ENCODE measurements at regions not wholly inside any gene's neighbourhood (a gene's known extent, or its start where the extent isn't known, plus 50 kb on each side); places are given as distances from the start of the nearest gene placed in this dataset.

- H3K4me3 ChIP-seq, result no peak overlapping the region
- TF ChIP-seq, protein P1, sequence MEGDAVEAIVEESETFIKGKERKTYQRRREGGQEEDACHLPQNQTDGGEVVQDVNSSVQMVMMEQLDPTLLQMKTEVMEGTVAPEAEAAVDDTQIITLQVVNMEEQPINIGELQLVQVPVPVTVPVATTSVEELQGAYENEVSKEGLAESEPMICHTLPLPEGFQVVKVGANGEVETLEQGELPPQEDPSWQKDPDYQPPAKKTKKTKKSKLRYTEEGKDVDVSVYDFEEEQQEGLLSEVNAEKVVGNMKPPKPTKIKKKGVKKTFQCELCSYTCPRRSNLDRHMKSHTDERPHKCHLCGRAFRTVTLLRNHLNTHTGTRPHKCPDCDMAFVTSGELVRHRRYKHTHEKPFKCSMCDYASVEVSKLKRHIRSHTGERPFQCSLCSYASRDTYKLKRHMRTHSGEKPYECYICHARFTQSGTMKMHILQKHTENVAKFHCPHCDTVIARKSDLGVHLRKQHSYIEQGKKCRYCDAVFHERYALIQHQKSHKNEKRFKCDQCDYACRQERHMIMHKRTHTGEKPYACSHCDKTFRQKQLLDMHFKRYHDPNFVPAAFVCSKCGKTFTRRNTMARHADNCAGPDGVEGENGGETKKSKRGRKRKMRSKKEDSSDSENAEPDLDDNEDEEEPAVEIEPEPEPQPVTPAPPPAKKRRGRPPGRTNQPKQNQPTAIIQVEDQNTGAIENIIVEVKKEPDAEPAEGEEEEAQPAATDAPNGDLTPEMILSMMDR (IDR thresholded peaks at IDR 0.05), result no peak
- H3K4me1 ChIP-seq, result no peaks in the 10 kb centered on the region
- H3K27me3 ChIP-seq, result no peaks in the 10 kb centered on the region
- H3K36me3 ChIP-seq, result no peaks in the 10 kb centered on the region
- no peaks in the 10 kb centered on the region for H3K9me3 ChIP-seq
- no peak for DNase-seq (ENCODE audit: low spot score in 2 of 2)
- H3K27ac ChIP-seq, result no peak overlapping the region
- intact Hi-C loops (cut with DNase I), result no loop called here
These were observed 105.6 kb upstream of the CDH10 start for GRCh38 chr5:24750355-24750754.

DNA sequence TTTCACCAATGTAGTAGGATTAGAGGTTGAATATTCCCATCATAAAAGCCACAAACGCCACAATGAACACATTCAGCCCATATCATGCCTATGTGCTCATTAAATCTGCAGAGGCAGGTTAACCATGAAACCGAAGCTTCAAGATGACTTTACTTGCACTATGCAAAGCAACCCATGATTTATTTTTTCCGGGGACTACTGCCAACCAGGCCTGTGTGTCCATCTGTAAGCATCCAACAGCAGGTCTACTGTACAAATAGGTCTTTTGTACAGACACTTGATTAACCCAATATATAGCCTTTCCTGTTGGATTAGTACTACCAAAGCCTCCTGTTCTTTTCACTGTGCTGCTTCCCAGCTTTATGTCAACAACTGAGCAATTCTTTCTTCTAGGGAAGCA is 104.9 kb upstream of the CDH10 start:
- Histone ChIP-seq H3K4me3 (no peak overlapping the region), H3K27ac (no peak overlapping the region), H3K4me1 (no peaks in the 10 kb centered on the region), H3K27me3 (no peaks in the 10 kb centered on the region), H3K36me3 (no peaks in the 10 kb centered on the region), H3K9me3 (no peaks in the 10 kb centered on the region)
- TF ChIP-seq, protein P1 (IDR thresholded peaks at IDR 0.05), result no peak
- intact Hi-C loops (cut with DNase I), result no loop called here
- DNase-seq (ENCODE audit: low spot score in 2 of 2), result no peak

DNA sequence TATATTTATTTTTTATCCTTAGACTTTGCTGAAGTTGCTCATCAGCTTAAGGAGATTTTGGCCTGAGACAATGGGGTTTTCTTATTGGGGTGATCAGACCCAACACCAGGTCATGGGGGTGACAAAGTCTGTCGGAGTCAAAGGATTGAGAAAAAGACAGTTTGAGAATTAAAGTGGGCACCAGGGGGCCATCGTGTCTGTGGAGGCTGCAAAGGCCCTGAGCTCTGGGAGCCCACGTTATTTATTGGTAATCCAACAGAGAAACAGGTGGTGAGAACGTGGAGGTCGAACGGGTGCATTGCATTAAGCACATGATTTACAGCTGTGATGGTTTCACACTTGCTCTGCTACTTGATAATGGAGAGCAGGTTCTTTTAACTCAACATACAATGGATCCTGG is 102.5 kb upstream of the CDH10 start:
- Histone ChIP-seq H3K4me3 (no peak overlapping the region), H3K27me3 (no peaks in the 10 kb centered on the region), H3K9me3 (no peaks in the 10 kb centered on the region), H3K4me1 (no peaks in the 10 kb centered on the region), H3K36me3 (no peaks in the 10 kb centered on the region), H3K27ac (no peak overlapping the region)
- no peak for DNase-seq (ENCODE audit: low spot score in 2 of 2)
- intact Hi-C loops (cut with DNase I), result no loop called here
- TF ChIP-seq, protein P1 (IDR thresholded peaks at IDR 0.05), result no peak

DNA sequence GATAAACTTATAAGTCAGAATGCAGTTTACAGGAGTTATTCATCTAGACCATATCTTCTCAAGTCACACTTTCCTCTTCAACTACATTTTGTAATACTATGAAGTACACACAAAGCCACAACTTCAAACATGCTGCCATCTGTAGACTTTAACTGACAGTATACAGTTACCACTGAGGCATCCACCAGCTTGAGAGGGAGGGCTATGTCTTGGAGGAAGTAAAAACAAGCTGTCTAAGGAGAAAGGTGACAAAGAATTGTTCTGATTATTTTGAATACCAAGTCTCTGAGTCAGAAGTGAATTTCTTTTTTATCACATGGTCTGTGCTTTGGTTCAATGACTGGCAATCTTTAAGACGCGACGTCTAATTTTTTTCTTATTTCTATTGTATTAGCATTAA is 97.6 kb upstream of the CDH10 start:
- TF ChIP-seq, protein P1 (IDR thresholded peaks at IDR 0.05), result no peak
- intact Hi-C loops (cut with DNase I), result no loop called here
- no peaks in the 10 kb centered on the region for H3K4me1 ChIP-seq
- no peak overlapping the region for H3K4me3 ChIP-seq
- no peaks in the 10 kb centered on the region for H3K36me3 ChIP-seq
- no peak overlapping the region for H3K27ac ChIP-seq
- no peaks in the 10 kb centered on the region for H3K27me3 ChIP-seq
- no peaks in the 10 kb centered on the region for H3K9me3 ChIP-seq
- no peak for DNase-seq (ENCODE audit: low spot score in 2 of 2)

- Histone ChIP-seq H3K4me1 (no peaks in the 10 kb centered on the region), H3K4me3 (no peak overlapping the region), H3K27ac (no peak overlapping the region), H3K36me3 (no peaks in the 10 kb centered on the region), H3K9me3 (no peaks in the 10 kb centered on the region), H3K27me3 (no peaks in the 10 kb centered on the region)
- intact Hi-C loops (cut with DNase I), result no loop called here
- no peak for DNase-seq (ENCODE audit: low spot score in 2 of 2)
- TF ChIP-seq, protein P1 (IDR thresholded peaks at IDR 0.05), result no peak
These were observed 92.4 kb upstream of the CDH10 start for GRCh38 chr5:24737163-24737562.

DNA sequence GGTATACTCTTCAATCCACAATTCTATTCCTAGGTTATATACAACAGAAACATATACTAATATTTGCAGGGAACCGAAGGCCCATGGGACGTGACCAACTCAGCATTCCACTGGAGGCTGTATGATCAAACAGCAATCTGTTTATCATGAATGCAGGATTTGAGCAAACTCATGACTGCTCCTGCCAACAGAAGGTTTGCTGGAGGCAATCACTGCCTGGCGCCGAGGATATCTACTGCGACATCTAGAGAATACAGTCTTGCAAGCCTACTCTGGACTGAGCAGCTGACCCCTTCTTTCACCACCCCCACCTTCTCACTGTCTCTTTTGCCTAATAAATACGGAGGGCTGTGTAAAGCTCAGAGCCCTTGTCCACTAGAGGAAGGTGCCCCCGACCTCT is 90.5 kb upstream of the CDH10 start:
- TF ChIP-seq, protein P1 (IDR thresholded peaks at IDR 0.05), result no peak
- no peaks in the 10 kb centered on the region for H3K9me3 ChIP-seq
- DNase-seq (ENCODE audit: low spot score in 2 of 2), result no peak
- no peak overlapping the region for H3K27ac ChIP-seq
- no peaks in the 10 kb centered on the region for H3K4me1 ChIP-seq
- H3K27me3 ChIP-seq, result no peaks in the 10 kb centered on the region
- intact Hi-C loops (cut with DNase I), result no loop called here
- H3K4me3 ChIP-seq, result no peak overlapping the region
- H3K36me3 ChIP-seq, result no peaks in the 10 kb centered on the region
